EH (cell line): ENCODE measurements at regions not wholly inside any gene's neighbourhood (a gene's known extent, or its start where the extent isn't known, plus 50 kb on each side); places are given as distances from the start of the nearest gene placed in this dataset.

Source experiments
- DNase-seq: peaks from one replicate; pipeline ENCODE4 v3.0.0-alpha.2; 2015; ENCODE audit warnings: low read depth

GRCh38 chr2:2641541-2642410 is 310.7 kb upstream of the MYT1L start:
- no peak for DNase-seq

GRCh38 chr2:2640818-2641217 is 309.7 kb upstream of the MYT1L start:
- no peak for DNase-seq

GRCh38 chr2:2640371-2640770 is 309.3 kb upstream of the MYT1L start:
- DNase-seq: no peak

GRCh38 chr2:2639251-2640139 is 308.4 kb upstream of the MYT1L start:
- no peak for DNase-seq

GRCh38 chr2:2638547-2639220 is 307.6 kb upstream of the MYT1L start:
- DNase-seq: no peak

- DNase-seq: no peak
Observed at GRCh38 chr2:2636813-2637212, 305.7 kb upstream of the MYT1L start.

GRCh38 chr2:2635025-2635528 is 304.0 kb upstream of the MYT1L start:
- no peak for DNase-seq

GRCh38 chr2:2633017-2633416 is 301.9 kb upstream of the MYT1L start:
- DNase-seq: no peak

GRCh38 chr2:2623939-2624338 is 292.9 kb upstream of the MYT1L start:
- DNase-seq: no peak

GRCh38 chr2:2621855-2622254 is 290.8 kb upstream of the MYT1L start:
- no peak for DNase-seq

GRCh38 chr2:2620604-2621003 is 289.5 kb upstream of the MYT1L start:
- DNase-seq: no peak

GRCh38 chr2:2619995-2620394 is 288.9 kb upstream of the MYT1L start:
- no peak for DNase-seq

- DNase-seq: no peak
Observed at GRCh38 chr2:2614452-2614851, 283.4 kb upstream of the MYT1L start.

- peak; percentile 41 for DNase-seq
Observed at GRCh38 chr2:2613279-2614199, 282.5 kb upstream of the MYT1L start.

GRCh38 chr2:2610751-2611150 is 279.7 kb upstream of the MYT1L start:
- no peak for DNase-seq

- DNase-seq: no peak
Observed at GRCh38 chr2:2600366-2600765, 269.3 kb upstream of the MYT1L start.

- no peak for DNase-seq
Observed at GRCh38 chr2:2599441-2599840, 268.4 kb upstream of the MYT1L start.

- DNase-seq: no peak
Observed at GRCh38 chr2:2597712-2598111, 266.6 kb upstream of the MYT1L start.

- no peak for DNase-seq
Observed at GRCh38 chr2:2591542-2591940, 260.5 kb upstream of the MYT1L start.

- DNase-seq: no peak
Observed at GRCh38 chr2:2590841-2591541, 259.9 kb upstream of the MYT1L start.

- no peak for DNase-seq
Observed at GRCh38 chr2:2590141-2590540, 259.1 kb upstream of the MYT1L start.
